Fibroblast of lung (primary cell): ENCODE measurements at regions not wholly inside any gene's neighbourhood (a gene's known extent, or its start where the extent isn't known, plus 50 kb on each side); places are given as distances from the start of the nearest gene placed in this dataset.

ENCODE experiments used
- CTCF ChIP-seq, 2 donors: IDR thresholded peaks in 1 of 2; conservative IDR thresholded peaks in 1 of 2; 1 replicate in 1 of 2; 2 replicates in 1 of 2; pipeline ENCODE4 v1.5.1; 2011 to 2012; ENCODE audit warnings: low read length in 2 of 2, control low read depth in 1 of 2, inconsistent platforms in 1 of 2, low read depth in 1 of 2, mild to moderate bottlenecking in 1 of 2
- EZH2 ChIP-seq: IDR thresholded peaks from 2 replicates; pipeline ENCODE4 v1.5.1; 2012; ENCODE audit warnings: low read length, control low read depth, mild to moderate bottlenecking; ENCODE audit errors: missing control alignments

- TF ChIP-seq CTCF (conservative IDR thresholded peaks at IDR 0.05 in 1 of 2, IDR thresholded peaks at IDR 0.05 in 1 of 2; ENCODE audit: low read depth in 1 of 2, low read length in 2 of 2) = no peak
- TF ChIP-seq EZH2 = no peak
These were observed 487.4 kb upstream of the CELF2 start for GRCh38 chr10:10530313-10530712.
